ENCODE measurements at regions not wholly inside any gene's neighbourhood (a gene's known extent, or its start where the extent isn't known, plus 50 kb on each side); places are given as distances from the start of the nearest gene placed in this dataset.

GRCh38 chr15:31163769-31164572 is 62.4 kb upstream of the TRPM1 start:
- Histone ChIP-seq H3K36me3 (ENCODE audit: insufficient read depth, low read length) (no peaks in the 10 kb centered on the region), H3K27me3 (ENCODE audit: insufficient read depth, low read length) (no peaks in the 10 kb centered on the region), H3K4me1 (ENCODE audit: insufficient read depth, low read length) (peaks cover 4% of the 10 kb centered on the region), H3K4me3 (ENCODE audit: low read length) (no peak overlapping the region), H3K9me3 (ENCODE audit: low read length) (no peaks in the 10 kb centered on the region), H2AFZ (ENCODE audit: low read depth, low read length) (no peak overlapping the region)

GRCh38 chr15:31164573-31164912 is 63.0 kb upstream of the TRPM1 start:
- Histone ChIP-seq H2AFZ (ENCODE audit: low read depth, low read length) (no peak overlapping the region), H3K9me3 (ENCODE audit: low read length) (no peaks in the 10 kb centered on the region), H3K27me3 (ENCODE audit: insufficient read depth, low read length) (no peaks in the 10 kb centered on the region), H3K36me3 (ENCODE audit: insufficient read depth, low read length) (no peaks in the 10 kb centered on the region), H3K4me3 (ENCODE audit: low read length) (no peak overlapping the region), H3K4me1 (ENCODE audit: insufficient read depth, low read length) (no peaks in the 10 kb centered on the region)

DNA sequence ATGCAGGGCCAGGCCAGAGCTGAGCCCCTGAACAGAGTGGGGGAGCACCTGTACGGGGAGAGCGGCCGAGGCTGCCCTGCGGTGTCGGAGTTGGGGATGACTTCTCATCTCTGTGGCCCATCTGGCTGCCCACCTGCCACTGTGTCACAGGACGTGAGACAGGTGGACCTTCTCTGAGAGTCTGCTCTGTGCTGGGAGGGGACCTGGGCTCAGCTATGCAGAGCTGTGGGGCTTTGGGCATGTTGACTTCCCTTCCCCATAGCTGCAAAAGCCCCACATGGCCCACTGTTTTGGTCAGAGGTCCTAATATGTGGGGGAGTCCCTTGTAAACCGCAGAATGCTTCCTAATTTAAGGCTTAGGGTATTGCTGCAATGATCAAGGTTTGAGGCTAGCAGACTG is 68.0 kb upstream of the TRPM1 start:
- Histone ChIP-seq H3K9me3 (ENCODE audit: low read length) (no peaks in the 10 kb centered on the region), H3K4me1 (ENCODE audit: insufficient read depth, low read length) (no peaks in the 10 kb centered on the region), H3K4me3 (ENCODE audit: low read length) (no peak overlapping the region), H3K27me3 (ENCODE audit: insufficient read depth, low read length) (no peaks in the 10 kb centered on the region), H3K36me3 (ENCODE audit: insufficient read depth, low read length) (no peaks in the 10 kb centered on the region), H2AFZ (ENCODE audit: low read depth, low read length) (no peak overlapping the region)

DNA sequence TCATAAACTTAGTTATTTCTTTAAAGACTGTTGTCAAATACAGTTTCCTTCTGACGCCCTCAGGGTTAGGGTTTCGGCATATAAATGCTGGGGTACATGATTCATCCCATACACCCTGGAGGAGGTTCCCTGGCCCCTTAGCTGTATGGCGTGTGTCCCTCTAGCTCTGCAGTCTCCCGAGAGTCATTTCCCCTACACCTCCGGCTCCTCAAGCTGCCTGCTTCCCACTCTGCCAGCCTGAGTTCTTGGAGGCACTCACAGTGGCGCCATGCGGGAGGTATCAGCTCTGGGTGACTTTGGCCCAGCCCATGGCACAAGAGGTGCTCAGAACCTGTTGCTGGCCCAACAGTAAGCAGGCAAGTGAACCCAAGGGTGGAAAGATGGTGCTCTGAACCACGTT is 70.2 kb upstream of the TRPM1 start:
- no peak overlapping the region for H3K4me3 ChIP-seq (ENCODE audit: low read length)
- no peaks in the 10 kb centered on the region for H3K9me3 ChIP-seq (ENCODE audit: low read length)
- no peaks in the 10 kb centered on the region for H3K4me1 ChIP-seq (ENCODE audit: insufficient read depth, low read length)
- no peak overlapping the region for H2AFZ ChIP-seq (ENCODE audit: low read depth, low read length)
- no peaks in the 10 kb centered on the region for H3K36me3 ChIP-seq (ENCODE audit: insufficient read depth, low read length)
- no peaks in the 10 kb centered on the region for H3K27me3 ChIP-seq (ENCODE audit: insufficient read depth, low read length)

DNA sequence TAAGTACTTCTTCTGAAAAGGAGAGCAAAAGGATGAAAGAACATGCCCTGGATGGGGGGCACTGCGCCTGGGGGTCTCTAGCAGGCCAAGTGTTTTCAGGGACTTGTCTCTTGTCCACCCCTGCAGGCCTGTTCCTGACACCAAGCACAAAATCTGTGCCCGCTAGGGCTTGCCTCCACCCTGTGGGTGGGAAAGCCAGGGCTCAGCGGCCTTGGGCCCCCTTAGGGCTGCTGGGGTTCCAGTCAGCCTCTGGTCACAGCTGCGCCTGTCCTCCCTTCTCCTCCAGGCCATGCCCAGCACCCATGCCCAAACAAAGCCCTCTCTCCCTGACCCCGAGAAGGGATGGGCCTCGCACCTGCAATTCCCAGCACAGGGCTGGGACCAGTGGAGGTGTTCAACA is 71.1 kb upstream of the TRPM1 start:
- Histone ChIP-seq H3K4me1 (ENCODE audit: insufficient read depth, low read length) (no peaks in the 10 kb centered on the region), H3K36me3 (ENCODE audit: insufficient read depth, low read length) (no peaks in the 10 kb centered on the region), H3K9me3 (ENCODE audit: low read length) (no peaks in the 10 kb centered on the region), H3K4me3 (ENCODE audit: low read length) (no peak overlapping the region), H3K27me3 (ENCODE audit: insufficient read depth, low read length) (no peaks in the 10 kb centered on the region), H2AFZ (ENCODE audit: low read depth, low read length) (no peak overlapping the region)

- Histone ChIP-seq H3K4me1 (ENCODE audit: insufficient read depth, low read length) (no peaks in the 10 kb centered on the region), H2AFZ (ENCODE audit: low read depth, low read length) (no peak overlapping the region), H3K9me3 (ENCODE audit: low read length) (no peaks in the 10 kb centered on the region), H3K4me3 (ENCODE audit: low read length) (no peak overlapping the region), H3K36me3 (ENCODE audit: insufficient read depth, low read length) (no peaks in the 10 kb centered on the region), H3K27me3 (ENCODE audit: insufficient read depth, low read length) (no peaks in the 10 kb centered on the region)
Measured at GRCh38 chr15:31173790-31174450, 72.4 kb upstream of the TRPM1 start.

- Histone ChIP-seq H3K27me3 (ENCODE audit: insufficient read depth, low read length) (no peaks in the 10 kb centered on the region), H3K4me3 (ENCODE audit: low read length) (no peak overlapping the region), H3K36me3 (ENCODE audit: insufficient read depth, low read length) (no peaks in the 10 kb centered on the region), H2AFZ (ENCODE audit: low read depth, low read length) (no peak overlapping the region), H3K9me3 (ENCODE audit: low read length) (no peaks in the 10 kb centered on the region), H3K4me1 (ENCODE audit: insufficient read depth, low read length) (no peaks in the 10 kb centered on the region)
Measured at GRCh38 chr15:31175484-31175883, 74.0 kb upstream of the TRPM1 start.

DNA sequence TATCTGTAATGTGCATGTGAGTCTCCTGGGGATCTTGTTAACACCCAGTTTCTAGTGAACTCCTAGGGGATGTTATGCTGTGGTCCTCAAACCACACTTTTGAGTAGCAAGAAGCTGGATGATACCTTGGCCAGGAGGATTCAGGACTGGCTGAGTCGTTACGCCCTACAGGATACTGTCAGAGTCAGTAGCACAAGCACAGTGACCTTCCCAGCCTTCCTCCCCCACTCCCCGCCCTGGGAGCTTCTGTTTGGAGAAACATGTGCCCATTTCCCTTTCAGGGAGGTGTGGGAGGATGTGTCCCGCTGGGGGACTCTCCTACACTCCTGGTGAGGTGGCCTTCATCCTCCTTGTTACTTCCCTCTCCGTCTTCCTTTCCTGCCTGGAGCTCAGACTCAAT is 76.4 kb upstream of the TRPM1 start:
- Histone ChIP-seq H3K9me3 (ENCODE audit: low read length) (no peaks in the 10 kb centered on the region), H3K4me1 (ENCODE audit: insufficient read depth, low read length) (no peaks in the 10 kb centered on the region), H3K4me3 (ENCODE audit: low read length) (no peak overlapping the region), H3K27me3 (ENCODE audit: insufficient read depth, low read length) (no peaks in the 10 kb centered on the region), H2AFZ (ENCODE audit: low read depth, low read length) (no peak overlapping the region), H3K36me3 (ENCODE audit: insufficient read depth, low read length) (no peaks in the 10 kb centered on the region)

DNA sequence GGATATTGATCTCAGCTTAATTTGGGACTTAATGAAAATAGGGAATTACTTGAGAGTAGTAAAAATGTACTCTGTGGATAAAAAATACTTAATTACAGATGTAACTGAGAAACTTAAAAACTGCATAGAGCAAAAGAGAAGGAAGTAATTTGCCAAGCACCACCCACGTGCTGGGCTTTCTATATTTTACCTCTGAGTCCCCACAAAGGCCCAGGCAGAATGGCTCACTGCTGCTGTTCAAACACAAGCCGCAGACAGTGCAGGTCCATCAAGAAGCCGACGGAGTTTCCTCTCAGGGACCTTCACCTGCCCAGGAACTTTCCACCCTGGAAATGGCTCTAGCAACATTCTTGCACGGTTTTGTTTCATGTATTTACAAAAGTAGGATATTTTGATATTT is 77.2 kb upstream of the TRPM1 start:
- Histone ChIP-seq H2AFZ (ENCODE audit: low read depth, low read length) (no peak overlapping the region), H3K27me3 (ENCODE audit: insufficient read depth, low read length) (no peaks in the 10 kb centered on the region), H3K4me1 (ENCODE audit: insufficient read depth, low read length) (no peaks in the 10 kb centered on the region), H3K4me3 (ENCODE audit: low read length) (no peak overlapping the region), H3K9me3 (ENCODE audit: low read length) (no peaks in the 10 kb centered on the region), H3K36me3 (ENCODE audit: insufficient read depth, low read length) (no peaks in the 10 kb centered on the region)

- Histone ChIP-seq H3K36me3 (ENCODE audit: insufficient read depth, low read length) (no peaks in the 10 kb centered on the region), H3K27me3 (ENCODE audit: insufficient read depth, low read length) (no peaks in the 10 kb centered on the region), H2AFZ (ENCODE audit: low read depth, low read length) (no peak overlapping the region), H3K4me1 (ENCODE audit: insufficient read depth, low read length) (no peaks in the 10 kb centered on the region), H3K9me3 (ENCODE audit: low read length) (no peaks in the 10 kb centered on the region), H3K4me3 (ENCODE audit: low read length) (no peak overlapping the region)
Measured at GRCh38 chr15:31179693-31180092, 78.2 kb upstream of the TRPM1 start.

- Histone ChIP-seq H3K4me3 (ENCODE audit: low read length) (no peak overlapping the region), H3K27me3 (ENCODE audit: insufficient read depth, low read length) (no peaks in the 10 kb centered on the region), H3K36me3 (ENCODE audit: insufficient read depth, low read length) (no peaks in the 10 kb centered on the region), H3K4me1 (ENCODE audit: insufficient read depth, low read length) (no peaks in the 10 kb centered on the region), H3K9me3 (ENCODE audit: low read length) (no peaks in the 10 kb centered on the region), H2AFZ (ENCODE audit: low read depth, low read length) (no peak overlapping the region)
Measured at GRCh38 chr15:31193291-31193690, 91.8 kb upstream of the TRPM1 start.

DNA sequence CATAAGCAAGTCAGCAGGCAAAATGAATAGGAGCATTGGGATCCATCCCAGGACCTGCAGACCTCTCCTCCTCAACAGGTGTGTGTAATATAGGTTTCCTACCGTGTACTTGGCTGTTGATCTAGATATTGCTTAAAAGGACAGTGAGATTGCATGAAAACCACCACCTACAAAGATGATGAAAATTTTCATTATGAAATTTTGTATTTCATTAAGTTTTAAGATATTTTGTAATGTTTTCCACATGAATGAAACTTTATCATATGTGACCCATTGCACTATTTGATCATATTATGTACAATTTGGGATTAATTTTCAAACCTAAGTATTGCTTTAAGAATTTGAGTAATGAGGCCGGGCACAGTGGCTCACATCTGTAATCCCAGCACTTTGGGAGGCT is 94.3 kb upstream of the TRPM1 start:
- no peak overlapping the region for H2AFZ ChIP-seq (ENCODE audit: low read depth, low read length)
- H3K4me1 ChIP-seq (ENCODE audit: insufficient read depth, low read length) = no peaks in the 10 kb centered on the region
- H3K27me3 ChIP-seq (ENCODE audit: insufficient read depth, low read length) = no peaks in the 10 kb centered on the region
- H3K9me3 ChIP-seq (ENCODE audit: low read length) = no peaks in the 10 kb centered on the region
- no peak overlapping the region for H3K4me3 ChIP-seq (ENCODE audit: low read length)
- H3K36me3 ChIP-seq (ENCODE audit: insufficient read depth, low read length) = no peaks in the 10 kb centered on the region

- Histone ChIP-seq H2AFZ (ENCODE audit: low read depth, low read length) (no peak overlapping the region), H3K9me3 (ENCODE audit: low read length) (no peaks in the 10 kb centered on the region), H3K4me1 (ENCODE audit: insufficient read depth, low read length) (no peaks in the 10 kb centered on the region), H3K36me3 (ENCODE audit: insufficient read depth, low read length) (no peaks in the 10 kb centered on the region), H3K4me3 (ENCODE audit: low read length) (no peak overlapping the region), H3K27me3 (ENCODE audit: insufficient read depth, low read length) (no peaks in the 10 kb centered on the region)
Measured at GRCh38 chr15:31197497-31198414, 96.2 kb upstream of the TRPM1 start.
